ENCODE measurements at regions not wholly inside any gene's neighbourhood (a gene's known extent, or its start where the extent isn't known, plus 50 kb on each side); places are given as distances from the start of the nearest gene placed in this dataset.
A peak's percentile ranks its signal among the peaks of the same experiment; 100 is the strongest.

GRCh38 chr9:116073826-116074225 lies 79.8 kb upstream of the PAPPA start:
- CTCF ChIA-PET = no interaction called here
- TF ChIP-seq, protein P1, sequence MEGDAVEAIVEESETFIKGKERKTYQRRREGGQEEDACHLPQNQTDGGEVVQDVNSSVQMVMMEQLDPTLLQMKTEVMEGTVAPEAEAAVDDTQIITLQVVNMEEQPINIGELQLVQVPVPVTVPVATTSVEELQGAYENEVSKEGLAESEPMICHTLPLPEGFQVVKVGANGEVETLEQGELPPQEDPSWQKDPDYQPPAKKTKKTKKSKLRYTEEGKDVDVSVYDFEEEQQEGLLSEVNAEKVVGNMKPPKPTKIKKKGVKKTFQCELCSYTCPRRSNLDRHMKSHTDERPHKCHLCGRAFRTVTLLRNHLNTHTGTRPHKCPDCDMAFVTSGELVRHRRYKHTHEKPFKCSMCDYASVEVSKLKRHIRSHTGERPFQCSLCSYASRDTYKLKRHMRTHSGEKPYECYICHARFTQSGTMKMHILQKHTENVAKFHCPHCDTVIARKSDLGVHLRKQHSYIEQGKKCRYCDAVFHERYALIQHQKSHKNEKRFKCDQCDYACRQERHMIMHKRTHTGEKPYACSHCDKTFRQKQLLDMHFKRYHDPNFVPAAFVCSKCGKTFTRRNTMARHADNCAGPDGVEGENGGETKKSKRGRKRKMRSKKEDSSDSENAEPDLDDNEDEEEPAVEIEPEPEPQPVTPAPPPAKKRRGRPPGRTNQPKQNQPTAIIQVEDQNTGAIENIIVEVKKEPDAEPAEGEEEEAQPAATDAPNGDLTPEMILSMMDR (IDR thresholded peaks at IDR 0.05; ENCODE audit: low read depth, low read length) = no peak

DNA sequence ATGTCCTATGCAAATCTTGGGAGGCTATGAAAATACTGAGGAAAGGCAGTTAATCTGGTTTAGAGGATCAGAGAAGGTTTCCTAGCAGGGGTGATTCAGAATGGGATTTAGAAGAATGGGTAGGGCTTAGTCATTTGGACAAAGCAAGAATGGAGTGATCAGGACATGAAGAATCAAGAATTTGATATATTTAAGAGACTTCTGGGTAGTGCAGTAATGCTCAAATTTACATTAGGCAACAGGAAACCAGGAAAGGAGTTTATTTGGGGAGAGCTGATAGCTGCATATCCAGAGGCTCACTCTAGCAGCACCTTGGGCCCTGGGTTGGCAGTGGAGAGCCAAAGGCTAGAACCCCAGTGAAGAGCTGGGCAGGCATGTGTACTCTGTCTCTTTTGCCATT lies 78.9 kb upstream of the PAPPA start:
- TF ChIP-seq, protein P1 (IDR thresholded peaks at IDR 0.05; ENCODE audit: low read depth, low read length) = no peak
- DNase-seq (ENCODE audit: low read depth, low spot score) = no peak
- no peak overlapping the region for H3K4me3 ChIP-seq (ENCODE audit: low read depth, low read length)
- no peaks in the 10 kb centered on the region for H3K9me3 ChIP-seq (ENCODE audit: control insufficient read depth, insufficient read depth, low read length)
- peak overlapping the region; percentile 71 for H3K27ac ChIP-seq (ENCODE audit: low read depth, low read length)
- CTCF ChIA-PET = no interaction called here
- no peaks in the 10 kb centered on the region for H3K27me3 ChIP-seq (ENCODE audit: control insufficient read depth, insufficient read depth, low read length)
- POLR2A ChIA-PET = interaction anchor here (0.9 to 2.4 kb wide), 4 partner anchors 12 to 130 kb away, joined by 3 to 11 read pairs (median 5); partner anchors contain the start of gene PAPPA

More at GRCh38 chr9:116073826-116074225, 79.8 kb upstream of the PAPPA start:
- Histone ChIP-seq H3K4me3 (ENCODE audit: low read depth, low read length) (no peak overlapping the region), H3K27ac (ENCODE audit: low read depth, low read length) (no peak overlapping the region), H3K27me3 (ENCODE audit: control insufficient read depth, insufficient read depth, low read length) (no peaks in the 10 kb centered on the region), H3K9me3 (ENCODE audit: control insufficient read depth, insufficient read depth, low read length) (no peaks in the 10 kb centered on the region)
- no peak for DNase-seq (ENCODE audit: low read depth, low spot score)
- POLR2A ChIA-PET = interaction anchor here (1.2 to 2.4 kb wide), 2 partner anchors 13 to 129 kb away, joined by 4 to 11 read pairs; no protein-coding TSS in a partner anchor

DNA sequence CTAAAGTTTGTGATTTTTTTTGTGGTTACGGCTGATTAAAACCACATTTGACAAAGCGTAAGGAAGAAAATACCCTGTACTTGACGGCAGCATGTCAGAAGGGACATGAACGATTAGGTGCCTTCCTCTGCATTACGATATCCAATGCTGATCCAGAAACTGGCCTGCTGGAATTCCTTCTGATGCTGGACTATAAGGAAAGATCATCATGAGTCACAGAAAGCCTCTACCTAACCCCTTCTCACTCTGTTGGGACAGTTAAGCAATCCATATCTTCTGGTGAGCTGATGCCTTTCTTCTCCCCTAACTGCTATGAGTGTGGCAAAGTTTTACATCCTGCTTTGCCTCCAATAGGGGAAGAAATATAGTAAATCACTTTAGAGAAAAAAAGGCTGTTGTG lies 78.4 kb upstream of the PAPPA start:
- Histone ChIP-seq H3K9me3 (ENCODE audit: control insufficient read depth, insufficient read depth, low read length) (no peaks in the 10 kb centered on the region), H3K27ac (ENCODE audit: low read depth, low read length) (peak overlapping the region; percentile 32), H3K4me3 (ENCODE audit: low read depth, low read length) (no peak overlapping the region), H3K27me3 (ENCODE audit: control insufficient read depth, insufficient read depth, low read length) (no peaks in the 10 kb centered on the region)
- TF ChIP-seq, protein P1 (IDR thresholded peaks at IDR 0.05; ENCODE audit: low read depth, low read length) = no peak
- POLR2A ChIA-PET = interaction anchor here (0.9 to 2.4 kb wide), 4 partner anchors 12 to 131 kb away, joined by 3 to 11 read pairs (median 5); partner anchors contain the start of gene PAPPA
- CTCF ChIA-PET = no interaction called here
- DNase-seq (ENCODE audit: low read depth, low spot score) = peak; percentile 86

GRCh38 chr9:116078640-116079039 lies 75.0 kb upstream of the PAPPA start:
- no peaks in the 10 kb centered on the region for H3K9me3 ChIP-seq (ENCODE audit: control insufficient read depth, insufficient read depth, low read length)
- DNase-seq (ENCODE audit: low read depth, low spot score) = no peak
- no peak overlapping the region for H3K4me3 ChIP-seq (ENCODE audit: low read depth, low read length)
- TF ChIP-seq, protein P1 (IDR thresholded peaks at IDR 0.05; ENCODE audit: low read depth, low read length) = no peak
- CTCF ChIA-PET = no interaction called here
- no peak overlapping the region for H3K27ac ChIP-seq (ENCODE audit: low read depth, low read length)
- POLR2A ChIA-PET = no interaction called here
- no peaks in the 10 kb centered on the region for H3K27me3 ChIP-seq (ENCODE audit: control insufficient read depth, insufficient read depth, low read length)

GRCh38 chr9:116080561-116080960 lies 73.0 kb upstream of the PAPPA start:
- POLR2A ChIA-PET = no interaction called here
- TF ChIP-seq, protein P1 (IDR thresholded peaks at IDR 0.05; ENCODE audit: low read depth, low read length) = no peak

More at GRCh38 chr9:116080561-116080960, 73.0 kb upstream of the PAPPA start:
- H3K4me3 ChIP-seq (ENCODE audit: low read depth, low read length) = no peak overlapping the region
- CTCF ChIA-PET = interaction anchor here (1.2 kb wide), 1 partner anchor 72 kb away, joined by 3 read pairs; no protein-coding TSS in a partner anchor
- H3K9me3 ChIP-seq (ENCODE audit: control insufficient read depth, insufficient read depth, low read length) = no peaks in the 10 kb centered on the region
- H3K27ac ChIP-seq (ENCODE audit: low read depth, low read length) = no peak overlapping the region
- H3K27me3 ChIP-seq (ENCODE audit: control insufficient read depth, insufficient read depth, low read length) = no peaks in the 10 kb centered on the region
- no peak for DNase-seq (ENCODE audit: low read depth, low spot score)
